Stimulated activated CD8-positive, alpha-beta memory T cell treated with anti-CD3 and anti-CD28 coated beads, Interleukin-7, amount 100 ng/mL, for 4 hours (primary cell): ENCODE measurements at regions not wholly inside any gene's neighbourhood (a gene's known extent, or its start where the extent isn't known, plus 50 kb on each side); places are given as distances from the start of the nearest gene placed in this dataset.
"Not testable (repeated sequence)": the region's sequence is repeated elsewhere in the genome, so short reads cannot be mapped to it uniquely, and the experiment has no call there.

ENCODE experiments used
- DNase-seq, 2 donors: peaks; one replicate each; pipeline ENCODE4 v3.0.0-alpha.2; 2020; ENCODE audit warnings: low read depth in 2 of 2

GRCh38 chr2:37758141-37758601 is 86.7 kb upstream of the CDC42EP3 start:
- not testable (repeated sequence) for DNase-seq

DNA sequence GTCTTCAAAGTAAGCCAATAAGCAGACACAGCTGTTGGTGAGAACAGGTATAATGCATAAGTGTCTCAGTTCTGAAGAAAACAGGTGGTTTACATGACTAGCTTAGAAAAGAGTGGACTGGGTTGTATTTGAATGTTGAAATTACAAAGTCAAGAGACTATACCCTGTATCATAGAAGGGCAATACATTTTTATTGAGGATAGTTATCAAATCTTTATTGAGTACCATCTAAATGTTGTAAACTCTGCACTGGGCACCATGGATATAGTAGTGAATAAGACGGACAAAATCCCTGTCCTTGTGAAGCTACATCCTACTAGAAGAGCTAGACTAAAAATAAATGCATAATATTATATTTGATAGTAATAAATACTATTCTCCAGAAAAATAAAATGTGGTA is 88.5 kb upstream of the CDC42EP3 start:
- DNase-seq = not testable (repeated sequence)

DNA sequence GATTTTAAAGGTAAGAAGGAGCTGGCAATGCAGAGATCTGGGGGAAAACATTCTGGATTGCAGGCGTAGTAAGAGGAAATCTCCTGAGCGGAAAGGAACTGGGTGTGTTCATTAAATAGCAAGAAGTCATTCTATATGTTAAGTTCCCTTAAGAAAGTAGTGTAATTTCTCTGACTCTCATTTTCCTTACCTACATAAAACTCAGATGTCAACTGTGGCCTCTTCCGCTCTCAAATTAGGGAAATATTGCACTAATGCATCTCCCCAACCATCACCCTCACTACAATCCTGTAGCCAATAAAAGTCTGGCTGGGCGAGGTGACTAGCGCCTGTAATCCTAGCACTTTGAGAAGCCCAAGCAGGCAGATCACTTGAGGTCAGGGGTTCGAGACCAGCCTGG is 89.0 kb upstream of the CDC42EP3 start:
- DNase-seq = no peak

DNA sequence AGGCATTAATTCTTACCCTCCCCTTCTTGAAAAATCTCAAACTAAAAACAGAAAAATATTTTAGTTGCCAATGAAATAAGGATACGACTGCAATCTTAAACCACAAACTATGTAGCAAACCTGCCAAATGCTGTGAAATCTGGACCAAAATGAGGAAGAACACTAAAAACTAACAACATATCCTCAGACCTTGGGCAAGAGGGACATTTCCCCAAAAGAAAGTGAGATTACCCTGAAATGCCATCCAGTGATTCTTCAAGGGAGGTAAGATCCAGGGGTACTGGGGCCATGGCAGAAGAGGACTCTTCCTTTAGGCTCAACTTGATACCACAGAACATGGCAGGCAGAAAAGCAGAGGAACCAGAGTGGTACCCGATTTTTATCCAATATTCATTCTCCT is 90.8 kb upstream of the CDC42EP3 start:
- DNase-seq = not testable (repeated sequence)

GRCh38 chr2:37764739-37765138 is 93.3 kb upstream of the CDC42EP3 start:
- DNase-seq = no peak

DNA sequence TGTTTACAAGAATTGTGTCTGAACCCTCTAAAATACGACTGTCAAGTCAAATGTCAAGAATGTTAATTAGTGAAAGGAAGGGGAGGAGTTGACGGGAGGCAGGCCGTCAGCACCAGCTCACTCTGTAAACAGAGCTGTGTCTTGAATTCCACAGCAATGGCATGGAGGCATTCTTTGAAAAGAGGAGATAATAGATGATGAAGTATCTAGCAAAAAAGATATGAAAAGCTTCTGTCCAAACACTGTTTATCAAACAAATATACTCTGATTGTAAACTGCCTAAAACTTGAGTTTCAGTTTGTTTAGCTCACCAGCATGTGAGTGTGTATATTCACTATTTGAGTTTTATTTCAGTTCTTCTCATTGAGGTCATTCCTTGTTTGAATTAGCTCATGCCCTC is 94.7 kb upstream of the CDC42EP3 start:
- DNase-seq = no peak

- no peak for DNase-seq
Measured at GRCh38 chr2:37767046-37767445, 95.6 kb upstream of the CDC42EP3 start.

DNA sequence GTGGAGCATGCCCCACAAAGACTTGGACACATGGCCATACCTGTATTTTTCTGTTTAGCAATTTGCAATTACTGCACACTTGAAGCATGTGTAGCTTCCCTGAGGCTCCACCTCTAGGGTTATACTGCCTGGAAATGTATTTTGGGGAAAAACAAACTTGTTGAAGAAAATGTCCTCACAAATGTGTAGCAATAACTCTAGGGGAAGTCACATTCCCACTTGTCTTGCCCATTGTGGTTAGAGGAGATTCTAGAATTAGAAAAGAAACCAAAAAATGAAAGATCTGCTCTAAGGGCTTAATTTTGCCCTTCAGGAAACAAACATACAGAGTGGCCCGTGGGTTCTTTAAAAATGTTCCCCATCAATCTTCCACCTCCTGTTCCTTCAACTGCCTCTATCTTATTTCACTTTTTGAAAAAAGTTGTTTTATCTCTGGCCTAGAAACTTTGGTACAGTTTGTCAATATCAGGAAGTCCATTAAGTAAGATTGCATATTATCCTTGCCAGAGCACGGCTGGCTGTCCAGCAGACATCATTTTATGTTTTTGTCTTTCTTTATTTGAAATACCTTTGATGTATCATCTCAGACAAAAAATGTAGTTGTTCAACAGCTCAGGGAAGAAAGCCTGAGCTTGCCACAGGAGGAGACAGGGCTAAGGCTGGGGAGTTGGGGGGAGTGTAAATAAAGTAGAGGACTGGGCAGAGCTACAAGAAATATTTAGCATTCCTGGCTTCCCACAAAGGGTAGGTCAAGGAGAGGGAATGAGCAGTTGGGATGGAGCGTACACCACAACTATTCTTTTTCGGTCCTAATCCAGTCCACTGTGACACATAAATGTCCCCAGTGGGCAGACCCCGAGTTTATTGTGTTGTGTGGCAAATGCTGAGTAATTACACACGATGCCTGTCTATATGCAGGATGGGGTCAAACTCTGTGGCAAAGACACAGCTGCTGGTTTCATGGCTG is 96.8 kb upstream of the CDC42EP3 start:
- no peak for DNase-seq

GRCh38 chr2:37769551-37769950 is 98.1 kb upstream of the CDC42EP3 start:
- DNase-seq = no peak

GRCh38 chr2:37770797-37771196 is 99.4 kb upstream of the CDC42EP3 start:
- DNase-seq = no peak

- DNase-seq = no peak
Measured at GRCh38 chr2:37771600-37772088, 100.2 kb upstream of the CDC42EP3 start.

- DNase-seq = no peak
Measured at GRCh38 chr2:37773371-37774130, 102.1 kb upstream of the CDC42EP3 start.

- DNase-seq = not testable (repeated sequence)
Measured at GRCh38 chr2:37774171-37774944, 102.9 kb upstream of the CDC42EP3 start.

- DNase-seq = no peak
Measured at GRCh38 chr2:37774976-37775907, 103.8 kb upstream of the CDC42EP3 start.

GRCh38 chr2:37775908-37776250 is 104.4 kb upstream of the CDC42EP3 start:
- DNase-seq = no peak

- DNase-seq = no peak
Measured at GRCh38 chr2:37776487-37776886, 105.0 kb upstream of the CDC42EP3 start.

DNA sequence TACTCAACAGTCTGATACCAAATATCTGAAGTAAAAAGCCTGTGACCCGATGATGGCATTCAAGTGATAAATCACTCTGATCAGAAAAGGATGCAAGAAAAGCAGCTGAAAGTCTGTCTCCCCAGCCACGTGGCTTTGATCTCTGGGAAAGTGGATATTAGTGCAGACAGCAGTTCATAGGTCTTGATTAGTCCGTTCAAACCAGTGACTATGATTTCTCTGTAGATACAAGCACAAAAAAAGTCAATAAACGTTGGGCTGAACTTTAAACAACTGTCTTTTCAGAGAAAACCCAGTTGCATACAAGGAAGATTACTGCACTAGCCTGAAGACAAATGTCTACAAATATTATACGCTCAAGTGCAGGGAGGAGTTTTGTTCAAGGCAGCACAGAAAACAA is 107.7 kb upstream of the CDC42EP3 start:
- no peak for DNase-seq

- no peak for DNase-seq
Measured at GRCh38 chr2:37779611-37780386, 108.4 kb upstream of the CDC42EP3 start.

GRCh38 chr2:37780387-37780676 is 108.9 kb upstream of the CDC42EP3 start:
- DNase-seq = no peak

DNA sequence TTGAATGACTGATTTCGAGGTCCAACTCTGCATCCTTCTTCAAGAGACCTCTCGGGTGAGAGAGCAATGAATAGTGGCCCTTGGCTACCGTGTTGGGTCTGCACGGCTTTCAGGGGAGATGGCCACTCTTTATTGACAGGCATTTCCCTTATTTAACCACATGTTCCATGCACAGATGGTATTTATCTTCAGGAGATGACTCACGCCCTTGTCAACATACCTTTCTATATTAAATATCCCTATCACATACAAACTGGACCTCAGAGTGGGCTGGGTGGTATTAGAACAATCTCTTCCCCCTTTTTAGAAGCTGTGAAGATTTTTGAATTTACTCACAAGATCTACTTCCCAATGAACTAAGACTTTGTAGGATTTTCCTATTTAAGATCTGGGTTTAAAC is 109.6 kb upstream of the CDC42EP3 start:
- no peak for DNase-seq
